ENCODE measurements at regions not wholly inside any gene's neighbourhood (a gene's known extent, or its start where the extent isn't known, plus 50 kb on each side); places are given as distances from the start of the nearest gene placed in this dataset.

DNA sequence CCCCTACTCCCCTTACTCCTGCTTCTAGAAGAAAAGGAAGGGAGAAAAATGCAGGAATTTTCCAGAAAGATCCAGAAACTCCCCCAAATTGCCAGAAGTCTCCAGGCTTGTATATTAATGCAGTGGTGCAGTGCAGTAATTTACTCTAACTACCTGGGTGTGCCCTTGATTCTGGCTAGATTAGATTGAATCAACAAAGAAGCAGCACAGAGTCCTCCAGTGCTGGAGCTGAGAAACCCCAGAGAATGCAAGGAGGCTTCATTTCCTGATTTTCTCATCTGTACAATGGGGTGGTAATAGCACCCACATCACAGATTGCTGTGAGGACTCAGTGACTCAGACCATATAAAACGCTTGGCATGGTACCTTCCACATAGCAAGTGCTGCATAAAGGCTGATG, 247.3 kb upstream of the RPL38 start:
- no peaks in the 10 kb centered on the region for H3K79me2 ChIP-seq (ENCODE audit: insufficient read depth, low read length)
- H3K27ac ChIP-seq (ENCODE audit: low read depth, low read length, poor library complexity, severe bottlenecking) = no peak overlapping the region
- TF ChIP-seq, protein P1, sequence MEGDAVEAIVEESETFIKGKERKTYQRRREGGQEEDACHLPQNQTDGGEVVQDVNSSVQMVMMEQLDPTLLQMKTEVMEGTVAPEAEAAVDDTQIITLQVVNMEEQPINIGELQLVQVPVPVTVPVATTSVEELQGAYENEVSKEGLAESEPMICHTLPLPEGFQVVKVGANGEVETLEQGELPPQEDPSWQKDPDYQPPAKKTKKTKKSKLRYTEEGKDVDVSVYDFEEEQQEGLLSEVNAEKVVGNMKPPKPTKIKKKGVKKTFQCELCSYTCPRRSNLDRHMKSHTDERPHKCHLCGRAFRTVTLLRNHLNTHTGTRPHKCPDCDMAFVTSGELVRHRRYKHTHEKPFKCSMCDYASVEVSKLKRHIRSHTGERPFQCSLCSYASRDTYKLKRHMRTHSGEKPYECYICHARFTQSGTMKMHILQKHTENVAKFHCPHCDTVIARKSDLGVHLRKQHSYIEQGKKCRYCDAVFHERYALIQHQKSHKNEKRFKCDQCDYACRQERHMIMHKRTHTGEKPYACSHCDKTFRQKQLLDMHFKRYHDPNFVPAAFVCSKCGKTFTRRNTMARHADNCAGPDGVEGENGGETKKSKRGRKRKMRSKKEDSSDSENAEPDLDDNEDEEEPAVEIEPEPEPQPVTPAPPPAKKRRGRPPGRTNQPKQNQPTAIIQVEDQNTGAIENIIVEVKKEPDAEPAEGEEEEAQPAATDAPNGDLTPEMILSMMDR (IDR thresholded peaks at IDR 0.05; ENCODE audit: low read length) = no peak
- H3K36me3 ChIP-seq (ENCODE audit: insufficient read depth, low read length) = no peaks in the 10 kb centered on the region
- no peaks in the 10 kb centered on the region for H3K9me3 ChIP-seq (ENCODE audit: low read length)
- no peaks in the 10 kb centered on the region for H3F3A ChIP-seq (ENCODE audit: insufficient read depth, low read length)
- no peaks in the 10 kb centered on the region for H3K9me2 ChIP-seq (ENCODE audit: low read depth, low read length)
- no peak overlapping the region for H3K9ac ChIP-seq (ENCODE audit: low read length)
- no peak overlapping the region for H2AFZ ChIP-seq (ENCODE audit: low read length)
- 0 out of 2 replicates have a peak, but pooled peaks cover 3% of the 10 kb centered on the region for H3K27me3 ChIP-seq (ENCODE audit: insufficient read depth, low read length)
- no peak overlapping the region for H3K4me3 ChIP-seq (ENCODE audit: low read depth, low read length, poor library complexity, severe bottlenecking)
- H4K20me1 ChIP-seq (ENCODE audit: insufficient read depth, low read length) = no peaks in the 10 kb centered on the region
- H3K4me2 ChIP-seq (ENCODE audit: low read length) = no peak overlapping the region
- no peaks in the 10 kb centered on the region for H3K4me1 ChIP-seq (ENCODE audit: insufficient read depth, low read length, severe bottlenecking)

- Histone ChIP-seq H3F3A (ENCODE audit: insufficient read depth, low read length) (no peaks in the 10 kb centered on the region), H3K4me3 (ENCODE audit: low read depth, low read length, poor library complexity, severe bottlenecking) (no peak overlapping the region), H3K9ac (ENCODE audit: low read length) (no peak overlapping the region), H3K4me2 (ENCODE audit: low read length) (no peak overlapping the region), H3K27ac (ENCODE audit: low read depth, low read length, poor library complexity, severe bottlenecking) (no peak overlapping the region), H4K20me1 (ENCODE audit: insufficient read depth, low read length) (no peaks in the 10 kb centered on the region), H3K9me2 (ENCODE audit: low read depth, low read length) (no peaks in the 10 kb centered on the region), H3K4me1 (ENCODE audit: insufficient read depth, low read length, severe bottlenecking) (no peaks in the 10 kb centered on the region), H3K79me2 (ENCODE audit: insufficient read depth, low read length) (no peaks in the 10 kb centered on the region), H2AFZ (ENCODE audit: low read length) (no peak overlapping the region), H3K27me3 (ENCODE audit: insufficient read depth, low read length) (0 out of 2 replicates have a peak, but pooled peaks cover 3% of the 10 kb centered on the region), H3K36me3 (ENCODE audit: insufficient read depth, low read length) (no peaks in the 10 kb centered on the region), H3K9me3 (ENCODE audit: low read length) (no peaks in the 10 kb centered on the region)
- TF ChIP-seq, protein P1 (IDR thresholded peaks at IDR 0.05; ENCODE audit: low read length) = peak; percentile 73
- TF ChIP-seq EZH2 (IDR thresholded peaks at IDR 0.05; ENCODE audit: borderline replicate concordance, low read length) = no peak
Observed at GRCh38 chr17:73956595-73957465, 246.6 kb upstream of the RPL38 start.

- no peaks in the 10 kb centered on the region for H4K20me1 ChIP-seq (ENCODE audit: insufficient read depth, low read length)
- H3K4me3 ChIP-seq (ENCODE audit: low read depth, low read length, poor library complexity, severe bottlenecking) = no peak overlapping the region
- H3K9me3 ChIP-seq (ENCODE audit: low read length) = no peaks in the 10 kb centered on the region
- H3K27ac ChIP-seq (ENCODE audit: low read depth, low read length, poor library complexity, severe bottlenecking) = no peak overlapping the region
- H3K36me3 ChIP-seq (ENCODE audit: insufficient read depth, low read length) = no peaks in the 10 kb centered on the region
- no peak overlapping the region for H3K4me2 ChIP-seq (ENCODE audit: low read length)
- TF ChIP-seq, protein P1 (IDR thresholded peaks at IDR 0.05; ENCODE audit: low read length) = no peak
- TF ChIP-seq EZH2 (IDR thresholded peaks at IDR 0.05; ENCODE audit: borderline replicate concordance, low read length) = no peak
- H3K9me2 ChIP-seq (ENCODE audit: low read depth, low read length) = no peaks in the 10 kb centered on the region
- 0 out of 2 replicates have a peak, but pooled peaks cover 3% of the 10 kb centered on the region for H3K27me3 ChIP-seq (ENCODE audit: insufficient read depth, low read length)
- H3K79me2 ChIP-seq (ENCODE audit: insufficient read depth, low read length) = no peaks in the 10 kb centered on the region
- no peak overlapping the region for H3K9ac ChIP-seq (ENCODE audit: low read length)
- H3K4me1 ChIP-seq (ENCODE audit: insufficient read depth, low read length, severe bottlenecking) = no peaks in the 10 kb centered on the region
- H2AFZ ChIP-seq (ENCODE audit: low read length) = no peak overlapping the region
- H3F3A ChIP-seq (ENCODE audit: insufficient read depth, low read length) = no peaks in the 10 kb centered on the region
Observed at GRCh38 chr17:73957564-73957963, 245.9 kb upstream of the RPL38 start.

All from OCI-LY1 (cell line).